GM23338 (cell line): ENCODE measurements at regions not wholly inside any gene's neighbourhood (a gene's known extent, or its start where the extent isn't known, plus 50 kb on each side); places are given as distances from the start of the nearest gene placed in this dataset.

Experiments used
- CTCF ChIP-seq, 2 experiments: fragments of 200-600 bp in 1 of 2; sonication (generic) in 1 of 2; conservative IDR thresholded peaks; 2 replicates each; pipeline versions ENCODE4 v1.5.1 to v1.6.1; 2016 to 2017; ENCODE audit warnings: antibody characterized with exemption in 2 of 2, low read depth in 2 of 2, mild to moderate bottlenecking in 2 of 2, moderate library complexity in 1 of 2
- POLR2AphosphoS5 ChIP-seq: IDR thresholded peaks from 2 replicates; pipeline ENCODE4 v1.6.1; 2016; ENCODE audit warnings: antibody characterized with exemption, low read depth

- TF ChIP-seq CTCF (conservative IDR thresholded peaks at IDR 0.05; ENCODE audit: low read depth in 2 of 2) (no peak), POLR2AphosphoS5 (no peak)
Observed at GRCh38 chr1:55725378-55725777, 510.2 kb upstream of the USP24 start.
